Panc1 (cell line): ENCODE measurements at regions not wholly inside any gene's neighbourhood (a gene's known extent, or its start where the extent isn't known, plus 50 kb on each side); places are given as distances from the start of the nearest gene placed in this dataset.

Experiments used
- POLR2AphosphoS5 ChIP-seq: IDR thresholded peaks from 2 replicates; pipeline ENCODE4 v1.6.1; 2012; ENCODE audit warnings: mild to moderate bottlenecking, low read depth, low read length, moderate library complexity
- REST ChIP-seq, 2 experiments: IDR thresholded peaks; 2 replicates each; pipeline ENCODE4 v1.6.1; 2011 to 2012; ENCODE audit warnings: low read depth in 2 of 2, control low read depth in 1 of 2, low read length in 1 of 2, mild to moderate bottlenecking in 1 of 2, moderate library complexity in 1 of 2; ENCODE audit not compliant: insufficient read depth in 1 of 2
- TF ChIP-seq, protein P1 (sequence below): fragments of 450-650 bp; IDR thresholded peaks from 2 replicates; pipeline ENCODE4 v1.5.1; 2017; ENCODE audit warnings: mild to moderate bottlenecking

DNA sequence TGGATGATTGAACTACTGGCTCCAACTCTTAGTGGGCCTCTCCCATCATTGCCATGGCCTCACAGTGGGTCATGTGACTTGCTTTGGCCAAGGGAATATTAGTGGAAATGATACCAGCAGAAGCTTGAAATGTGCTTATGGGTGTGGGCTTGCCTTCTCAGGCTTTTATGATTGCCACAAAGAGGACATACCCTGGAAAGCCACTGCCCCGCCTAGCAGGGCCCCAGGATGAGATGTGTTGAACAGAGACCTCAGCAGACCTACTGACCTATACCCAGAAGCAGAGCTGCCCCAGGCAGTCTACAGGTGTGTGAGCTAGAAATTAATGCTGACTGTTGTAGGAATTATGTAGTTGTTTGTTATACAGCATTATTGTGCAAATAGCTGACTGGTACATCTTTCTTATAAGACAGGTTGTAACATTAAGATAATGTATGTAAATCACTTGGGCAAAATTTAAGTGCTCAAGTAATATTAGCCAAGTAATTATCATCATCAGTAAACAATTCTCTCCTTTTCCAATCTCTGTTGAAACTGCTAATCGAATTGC, 67.8 kb upstream of the CDH5 start:
- TF ChIP-seq, protein P1, sequence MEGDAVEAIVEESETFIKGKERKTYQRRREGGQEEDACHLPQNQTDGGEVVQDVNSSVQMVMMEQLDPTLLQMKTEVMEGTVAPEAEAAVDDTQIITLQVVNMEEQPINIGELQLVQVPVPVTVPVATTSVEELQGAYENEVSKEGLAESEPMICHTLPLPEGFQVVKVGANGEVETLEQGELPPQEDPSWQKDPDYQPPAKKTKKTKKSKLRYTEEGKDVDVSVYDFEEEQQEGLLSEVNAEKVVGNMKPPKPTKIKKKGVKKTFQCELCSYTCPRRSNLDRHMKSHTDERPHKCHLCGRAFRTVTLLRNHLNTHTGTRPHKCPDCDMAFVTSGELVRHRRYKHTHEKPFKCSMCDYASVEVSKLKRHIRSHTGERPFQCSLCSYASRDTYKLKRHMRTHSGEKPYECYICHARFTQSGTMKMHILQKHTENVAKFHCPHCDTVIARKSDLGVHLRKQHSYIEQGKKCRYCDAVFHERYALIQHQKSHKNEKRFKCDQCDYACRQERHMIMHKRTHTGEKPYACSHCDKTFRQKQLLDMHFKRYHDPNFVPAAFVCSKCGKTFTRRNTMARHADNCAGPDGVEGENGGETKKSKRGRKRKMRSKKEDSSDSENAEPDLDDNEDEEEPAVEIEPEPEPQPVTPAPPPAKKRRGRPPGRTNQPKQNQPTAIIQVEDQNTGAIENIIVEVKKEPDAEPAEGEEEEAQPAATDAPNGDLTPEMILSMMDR: no peak
- TF ChIP-seq POLR2AphosphoS5 (no peak), REST (IDR thresholded peaks at IDR 0.05; ENCODE audit: insufficient read depth in 1 of 2, low read depth in 2 of 2, low read length in 1 of 2) (no peak)
